HCT116 (cell line): ENCODE measurements at regions not wholly inside any gene's neighbourhood (a gene's known extent, or its start where the extent isn't known, plus 50 kb on each side); places are given as distances from the start of the nearest gene placed in this dataset.

Experiments used
- ATAC-seq: fragments of 200-7000 bp; cut with Tn5 transposase; 2 replicates; pipeline ENCODE4 v1.9.1; 2020; ENCODE audit warnings: mild to moderate bottlenecking, moderate library complexity
- BruUV-seq: library from RNA; stranded (reverse); fragments of 400-500 nt; replicated peaks from 2 replicates; lab custom pipeline; 2021; lab: Mats Ljungman, UMichigan
- CTCF ChIA-PET: fragments of 300-600 bp; sonication (Branson Sonifier 250); formaldehyde crosslinking; loops from one replicate; lab custom pipeline; 2021; ENCODE audit warnings: antibody characterized with exemption; lab: Charles Lee
- POLR2A ChIA-PET: fragments of 300-600, 350-600 bp; sonication (Branson Sonifier 250); formaldehyde crosslinking; loops from one replicate; lab custom pipeline; 2021; ENCODE audit warnings: antibody characterized with exemption; lab: Charles Lee
- RAD21 ChIA-PET, 2 experiments: fragments of 300-600 bp; sonication (Branson Sonifier 250); formaldehyde crosslinking; loops; one replicate each; lab custom pipeline; 2023; ENCODE audit warnings: low total read pairs in 2 of 2; ENCODE audit not compliant: uncharacterized antibody in 2 of 2, unreplicated experiment in 2 of 2, low non-redundant PET in 1 of 2; lab: Charles Lee
- DNase-seq: peaks from one replicate; pipeline ENCODE4 v3.0.0-alpha.2; 2010; ENCODE audit warnings: low read depth, low spot score
- H2AFZ ChIP-seq: fragments of 200-600 bp; shearing (Covaris generic), sonication (generic); 2 replicates; pipeline ENCODE4 v1.6.1; 2017; ENCODE audit warnings: low read depth, mixed run types, mixed read lengths, antibody characterized with exemption, low read length; ENCODE audit not compliant: poor library complexity, severe bottlenecking
- H3K27ac ChIP-seq: 2 replicates; pipeline ENCODE4 v1.5.1; 2012; ENCODE audit warnings: low read depth, low read length
- H3K27me3 ChIP-seq: fragments of 200-600 bp; sonication (generic); 2 replicates; pipeline ENCODE4 v1.6.1; 2016; ENCODE audit warnings: mixed run types, low read length, mixed read lengths; ENCODE audit not compliant: insufficient read depth
- H3K36me3 ChIP-seq, 2 experiments: fragments of 200-500 bp in 1 of 2; fragments of 200-600 bp in 1 of 2; sonication (Bioruptor generic) in 1 of 2; sonication (generic) in 1 of 2; 2 replicates each; pipeline versions ENCODE4 v1.5.1 to v1.6.1; 2014 to 2016; ENCODE audit warnings: low read length in 2 of 2, inconsistent platforms in 1 of 2, mixed read lengths in 1 of 2, mixed run types in 1 of 2; ENCODE audit not compliant: insufficient read depth in 2 of 2, control insufficient read depth in 1 of 2
- H3K4me1 ChIP-seq, 2 experiments: fragments of 200-600 bp in 1 of 2; sonication (generic) in 1 of 2; 2 replicates each; pipeline versions ENCODE4 v1.5.1 to v1.6.1; 2012 to 2017; ENCODE audit warnings: low read length in 2 of 2, inconsistent platforms in 1 of 2, mild to moderate bottlenecking in 1 of 2, mixed read lengths in 1 of 2, mixed run types in 1 of 2, moderate library complexity in 1 of 2; ENCODE audit not compliant: insufficient read depth in 2 of 2, control insufficient read depth in 1 of 2
- H3K4me2 ChIP-seq: fragments of 200-600 bp; sonication (generic); 2 replicates; pipeline ENCODE4 v1.6.1; 2017; ENCODE audit warnings: mixed run types, low read length, mixed read lengths
- H3K4me3 ChIP-seq, 2 experiments: fragments of 200-600 bp in 1 of 2; sonication (generic) in 1 of 2; replicated peaks in 1 of 2; 2 replicates each; pipeline ENCODE4 v1.5.1; 2011 to 2016; ENCODE audit warnings: low read length in 2 of 2, control low read depth in 1 of 2, low read depth in 1 of 2, mild to moderate bottlenecking in 1 of 2, mixed read lengths in 1 of 2, mixed run types in 1 of 2
- H3K79me2 ChIP-seq: fragments of 200-600 bp; sonication (generic); 2 replicates; pipeline ENCODE4 v1.6.1; 2017; ENCODE audit warnings: mild to moderate bottlenecking, mixed run types, low read length, moderate library complexity, mixed read lengths; ENCODE audit not compliant: insufficient read depth
- H3K9ac ChIP-seq: fragments of 200-600 bp; sonication (generic); 2 replicates; pipeline ENCODE4 v1.6.1; 2016; ENCODE audit warnings: low read length, mixed read lengths
- H3K9me2 ChIP-seq: fragments of 200-600 bp; sonication (generic), shearing (Covaris generic); 2 replicates; pipeline ENCODE4 v1.6.1; 2017; ENCODE audit warnings: mixed run types, mild to moderate bottlenecking, moderate library complexity; ENCODE audit not compliant: insufficient read depth
- H3K9me3 ChIP-seq, 2 experiments: fragments of 200-500 bp in 1 of 2; fragments of 200-600 bp in 1 of 2; sonication (Bioruptor generic) in 1 of 2; sonication (generic) in 1 of 2; 2 replicates each; pipeline ENCODE4 v1.6.1; 2014 to 2017; ENCODE audit warnings: low read length in 2 of 2, mixed read lengths in 2 of 2, inconsistent platforms in 1 of 2, low read depth in 1 of 2, mild to moderate bottlenecking in 1 of 2, mixed run types in 1 of 2, moderate library complexity in 1 of 2; ENCODE audit not compliant: control insufficient read depth in 1 of 2, insufficient read depth in 1 of 2
- H4K20me1 ChIP-seq: fragments of 200-600 bp; sonication (generic), shearing (Covaris generic); 2 replicates; pipeline ENCODE4 v1.6.1; 2017; ENCODE audit warnings: mixed run types, mild to moderate bottlenecking, moderate library complexity; ENCODE audit not compliant: insufficient read depth
- CEBPB ChIP-seq: IDR thresholded peaks from 2 replicates; pipeline ENCODE4 v1.6.1; 2012; ENCODE audit warnings: low read depth
- EZH2phosphoT487 ChIP-seq: fragments of 200-600 bp; IDR thresholded peaks from 2 replicates; pipeline ENCODE4 v1.6.1; 2018; ENCODE audit warnings: antibody characterized with exemption, borderline replicate concordance
- FOSL1 ChIP-seq: IDR thresholded peaks from 2 replicates; pipeline ENCODE4 v1.6.1; 2012; ENCODE audit warnings: low read depth
- JUND ChIP-seq: IDR thresholded peaks from 2 replicates; pipeline ENCODE4 v1.6.1; 2012
- POLR2A ChIP-seq: IDR thresholded peaks from 2 replicates; pipeline ENCODE4 v1.7.0; 2011; ENCODE audit warnings: borderline replicate concordance; ENCODE audit not compliant: insufficient read depth, insufficient read length; ENCODE audit errors: extremely low read depth
- POLR2AphosphoS5 ChIP-seq: IDR thresholded peaks from 2 replicates; pipeline ENCODE4 v1.6.1; 2011; ENCODE audit warnings: mild to moderate bottlenecking, low read depth, low read length, moderate library complexity
- SP1 ChIP-seq: IDR thresholded peaks from 2 replicates; pipeline ENCODE4 v1.6.1; 2012; ENCODE audit warnings: low read depth
- ZFX ChIP-seq: fragments of 450-650 bp; IDR thresholded peaks from 2 replicates; pipeline ENCODE4 v1.6.1; 2017
- intact Hi-C: fragments of 100-400 bp; cut with micrococcal nuclease; formaldehyde crosslinking; loops from 2 replicates; pipeline ENCODE4 v1.10.0; 2022
- TF ChIP-seq, protein P1 (sequence below), 3 experiments: fragments of 200-600 bp in 1 of 3; sonication (generic) in 1 of 3; IDR thresholded peaks in 2 of 3; conservative IDR thresholded peaks in 1 of 3; 2 replicates each; pipeline ENCODE4 v1.5.1; 2012 to 2017; ENCODE audit warnings: low read depth in 2 of 3, low read length in 2 of 3, antibody characterized with exemption in 1 of 3, borderline replicate concordance in 1 of 3, control low read depth in 1 of 3, mild to moderate bottlenecking in 1 of 3, mixed read lengths in 1 of 3, mixed run types in 1 of 3, moderate library complexity in 1 of 3; ENCODE audit not compliant: insufficient read depth in 1 of 3
- TF ChIP-seq, protein P2 (sequence below): IDR thresholded peaks from 2 replicates; pipeline ENCODE4 v1.6.1; 2012
- TF ChIP-seq, protein P3 (sequence below): IDR thresholded peaks from 2 replicates; pipeline ENCODE4 v1.6.1; 2012; ENCODE audit warnings: low read depth
- TF ChIP-seq, protein P4 (sequence below): IDR thresholded peaks from 2 replicates; pipeline ENCODE4 v1.6.1; 2011; ENCODE audit warnings: mild to moderate bottlenecking, low read length, moderate library complexity; ENCODE audit not compliant: insufficient replicate concordance; ENCODE audit errors: extremely low read depth

DNA sequence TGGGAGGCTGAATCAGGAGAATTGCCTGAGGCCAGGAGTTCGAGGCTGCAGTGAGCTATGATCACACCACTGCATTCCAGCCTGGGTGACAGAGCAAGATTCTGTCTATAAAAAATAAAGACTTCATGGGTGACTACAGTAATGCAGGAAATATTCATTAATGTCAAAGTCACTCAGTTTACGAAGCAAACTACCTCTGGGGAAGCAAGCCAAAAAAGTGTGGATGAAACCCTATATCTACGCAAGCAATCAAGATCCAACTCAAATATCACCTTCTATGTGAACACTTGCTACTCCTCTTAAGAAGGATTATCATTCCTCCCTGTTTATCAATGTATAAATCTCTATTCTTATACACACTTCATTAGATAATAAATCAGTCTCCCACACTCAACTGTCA lies 434.8 kb downstream of the SETD4 start:
- CTCF ChIA-PET: no interaction called here
- H3K27me3 ChIP-seq: no peaks in the 10 kb centered on the region
- H3K36me3 ChIP-seq: no peaks in the 10 kb centered on the region
- TF ChIP-seq POLR2AphosphoS5 (no peak), SP1 (no peak), ZFX (no peak), POLR2A (no peak), EZH2phosphoT487 (no peak), FOSL1 (no peak), CEBPB (no peak), JUND (no peak)
- TF ChIP-seq, protein P1, sequence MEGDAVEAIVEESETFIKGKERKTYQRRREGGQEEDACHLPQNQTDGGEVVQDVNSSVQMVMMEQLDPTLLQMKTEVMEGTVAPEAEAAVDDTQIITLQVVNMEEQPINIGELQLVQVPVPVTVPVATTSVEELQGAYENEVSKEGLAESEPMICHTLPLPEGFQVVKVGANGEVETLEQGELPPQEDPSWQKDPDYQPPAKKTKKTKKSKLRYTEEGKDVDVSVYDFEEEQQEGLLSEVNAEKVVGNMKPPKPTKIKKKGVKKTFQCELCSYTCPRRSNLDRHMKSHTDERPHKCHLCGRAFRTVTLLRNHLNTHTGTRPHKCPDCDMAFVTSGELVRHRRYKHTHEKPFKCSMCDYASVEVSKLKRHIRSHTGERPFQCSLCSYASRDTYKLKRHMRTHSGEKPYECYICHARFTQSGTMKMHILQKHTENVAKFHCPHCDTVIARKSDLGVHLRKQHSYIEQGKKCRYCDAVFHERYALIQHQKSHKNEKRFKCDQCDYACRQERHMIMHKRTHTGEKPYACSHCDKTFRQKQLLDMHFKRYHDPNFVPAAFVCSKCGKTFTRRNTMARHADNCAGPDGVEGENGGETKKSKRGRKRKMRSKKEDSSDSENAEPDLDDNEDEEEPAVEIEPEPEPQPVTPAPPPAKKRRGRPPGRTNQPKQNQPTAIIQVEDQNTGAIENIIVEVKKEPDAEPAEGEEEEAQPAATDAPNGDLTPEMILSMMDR (IDR thresholded peaks at IDR 0.05 in 2 of 3, conservative IDR thresholded peaks at IDR 0.05 in 1 of 3; ENCODE audit: borderline replicate concordance in 1 of 3, insufficient read depth in 1 of 3, low read depth in 2 of 3, low read length in 2 of 3): no peak
- TF ChIP-seq, protein P2, sequence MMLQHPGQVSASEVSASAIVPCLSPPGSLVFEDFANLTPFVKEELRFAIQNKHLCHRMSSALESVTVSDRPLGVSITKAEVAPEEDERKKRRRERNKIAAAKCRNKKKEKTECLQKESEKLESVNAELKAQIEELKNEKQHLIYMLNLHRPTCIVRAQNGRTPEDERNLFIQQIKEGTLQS: no peak
- TF ChIP-seq, protein P3, sequence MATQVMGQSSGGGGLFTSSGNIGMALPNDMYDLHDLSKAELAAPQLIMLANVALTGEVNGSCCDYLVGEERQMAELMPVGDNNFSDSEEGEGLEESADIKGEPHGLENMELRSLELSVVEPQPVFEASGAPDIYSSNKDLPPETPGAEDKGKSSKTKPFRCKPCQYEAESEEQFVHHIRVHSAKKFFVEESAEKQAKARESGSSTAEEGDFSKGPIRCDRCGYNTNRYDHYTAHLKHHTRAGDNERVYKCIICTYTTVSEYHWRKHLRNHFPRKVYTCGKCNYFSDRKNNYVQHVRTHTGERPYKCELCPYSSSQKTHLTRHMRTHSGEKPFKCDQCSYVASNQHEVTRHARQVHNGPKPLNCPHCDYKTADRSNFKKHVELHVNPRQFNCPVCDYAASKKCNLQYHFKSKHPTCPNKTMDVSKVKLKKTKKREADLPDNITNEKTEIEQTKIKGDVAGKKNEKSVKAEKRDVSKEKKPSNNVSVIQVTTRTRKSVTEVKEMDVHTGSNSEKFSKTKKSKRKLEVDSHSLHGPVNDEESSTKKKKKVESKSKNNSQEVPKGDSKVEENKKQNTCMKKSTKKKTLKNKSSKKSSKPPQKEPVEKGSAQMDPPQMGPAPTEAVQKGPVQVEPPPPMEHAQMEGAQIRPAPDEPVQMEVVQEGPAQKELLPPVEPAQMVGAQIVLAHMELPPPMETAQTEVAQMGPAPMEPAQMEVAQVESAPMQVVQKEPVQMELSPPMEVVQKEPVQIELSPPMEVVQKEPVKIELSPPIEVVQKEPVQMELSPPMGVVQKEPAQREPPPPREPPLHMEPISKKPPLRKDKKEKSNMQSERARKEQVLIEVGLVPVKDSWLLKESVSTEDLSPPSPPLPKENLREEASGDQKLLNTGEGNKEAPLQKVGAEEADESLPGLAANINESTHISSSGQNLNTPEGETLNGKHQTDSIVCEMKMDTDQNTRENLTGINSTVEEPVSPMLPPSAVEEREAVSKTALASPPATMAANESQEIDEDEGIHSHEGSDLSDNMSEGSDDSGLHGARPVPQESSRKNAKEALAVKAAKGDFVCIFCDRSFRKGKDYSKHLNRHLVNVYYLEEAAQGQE: no peak
- TF ChIP-seq, protein P4, sequence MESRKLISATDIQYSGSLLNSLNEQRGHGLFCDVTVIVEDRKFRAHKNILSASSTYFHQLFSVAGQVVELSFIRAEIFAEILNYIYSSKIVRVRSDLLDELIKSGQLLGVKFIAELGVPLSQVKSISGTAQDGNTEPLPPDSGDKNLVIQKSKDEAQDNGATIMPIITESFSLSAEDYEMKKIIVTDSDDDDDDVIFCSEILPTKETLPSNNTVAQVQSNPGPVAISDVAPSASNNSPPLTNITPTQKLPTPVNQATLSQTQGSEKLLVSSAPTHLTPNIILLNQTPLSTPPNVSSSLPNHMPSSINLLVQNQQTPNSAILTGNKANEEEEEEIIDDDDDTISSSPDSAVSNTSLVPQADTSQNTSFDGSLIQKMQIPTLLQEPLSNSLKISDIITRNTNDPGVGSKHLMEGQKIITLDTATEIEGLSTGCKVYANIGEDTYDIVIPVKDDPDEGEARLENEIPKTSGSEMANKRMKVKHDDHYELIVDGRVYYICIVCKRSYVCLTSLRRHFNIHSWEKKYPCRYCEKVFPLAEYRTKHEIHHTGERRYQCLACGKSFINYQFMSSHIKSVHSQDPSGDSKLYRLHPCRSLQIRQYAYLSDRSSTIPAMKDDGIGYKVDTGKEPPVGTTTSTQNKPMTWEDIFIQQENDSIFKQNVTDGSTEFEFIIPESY: no peak
- TF ChIP-seq, all 23 proteins: peak for 0
- no peaks in the 10 kb centered on the region for H4K20me1 ChIP-seq
- no TSS peak for BruUV-seq
- DNase-seq: no peak
- H3K9ac ChIP-seq: no peak overlapping the region
- ChIA-PET POLR2A (no interaction called here), RAD21 (no interaction called here)
- H3K4me2 ChIP-seq: no peak overlapping the region
- H3K27ac ChIP-seq: no peak overlapping the region
- no peaks in the 10 kb centered on the region for H3K9me3 ChIP-seq
- H3K4me1 ChIP-seq: no peaks in the 10 kb centered on the region
- intact Hi-C loops: no loop called here
- ATAC-seq: no peak
- no peaks in the 10 kb centered on the region for H3K9me2 ChIP-seq
- no peaks in the 10 kb centered on the region for H3K79me2 ChIP-seq
- H3K4me3 ChIP-seq: no peak overlapping the region
- H2AFZ ChIP-seq: no peak overlapping the region
